ENCODE measurements at regions not wholly inside any gene's neighbourhood (a gene's known extent, or its start where the extent isn't known, plus 50 kb on each side); places are given as distances from the start of the nearest gene placed in this dataset.

DNA sequence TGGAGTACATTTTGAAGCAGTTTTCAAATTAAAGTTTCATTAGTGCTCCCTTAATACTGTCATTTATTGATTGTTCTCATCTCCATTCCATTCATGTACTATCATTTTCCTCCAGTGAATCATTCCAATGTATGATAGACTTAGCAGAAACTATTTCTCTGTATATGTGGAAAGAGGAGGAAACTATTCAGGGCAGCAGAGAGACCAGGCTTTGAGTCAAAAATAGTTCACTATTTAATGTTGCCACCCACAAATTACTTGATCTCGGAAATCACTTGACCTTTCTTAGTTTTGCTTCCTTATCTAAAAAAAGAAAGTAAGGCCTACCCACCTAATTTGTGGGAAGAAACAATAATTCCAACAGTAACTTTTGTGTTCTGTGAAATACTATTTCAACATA is 610.5 kb upstream of the ZNF385D start:
- no peaks in the 10 kb centered on the region for H3K9me2 ChIP-seq (ENCODE audit: low read depth, low read length)
- no peaks in the 10 kb centered on the region for H4K20me1 ChIP-seq (ENCODE audit: insufficient read depth, low read length)
- TF ChIP-seq EZH2 (IDR thresholded peaks at IDR 0.05; ENCODE audit: borderline replicate concordance, low read length), result no peak
- TF ChIP-seq, protein P1, sequence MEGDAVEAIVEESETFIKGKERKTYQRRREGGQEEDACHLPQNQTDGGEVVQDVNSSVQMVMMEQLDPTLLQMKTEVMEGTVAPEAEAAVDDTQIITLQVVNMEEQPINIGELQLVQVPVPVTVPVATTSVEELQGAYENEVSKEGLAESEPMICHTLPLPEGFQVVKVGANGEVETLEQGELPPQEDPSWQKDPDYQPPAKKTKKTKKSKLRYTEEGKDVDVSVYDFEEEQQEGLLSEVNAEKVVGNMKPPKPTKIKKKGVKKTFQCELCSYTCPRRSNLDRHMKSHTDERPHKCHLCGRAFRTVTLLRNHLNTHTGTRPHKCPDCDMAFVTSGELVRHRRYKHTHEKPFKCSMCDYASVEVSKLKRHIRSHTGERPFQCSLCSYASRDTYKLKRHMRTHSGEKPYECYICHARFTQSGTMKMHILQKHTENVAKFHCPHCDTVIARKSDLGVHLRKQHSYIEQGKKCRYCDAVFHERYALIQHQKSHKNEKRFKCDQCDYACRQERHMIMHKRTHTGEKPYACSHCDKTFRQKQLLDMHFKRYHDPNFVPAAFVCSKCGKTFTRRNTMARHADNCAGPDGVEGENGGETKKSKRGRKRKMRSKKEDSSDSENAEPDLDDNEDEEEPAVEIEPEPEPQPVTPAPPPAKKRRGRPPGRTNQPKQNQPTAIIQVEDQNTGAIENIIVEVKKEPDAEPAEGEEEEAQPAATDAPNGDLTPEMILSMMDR (IDR thresholded peaks at IDR 0.05; ENCODE audit: low read length), result no peak
- no peaks in the 10 kb centered on the region for H3K9me3 ChIP-seq (ENCODE audit: low read length)
- H3K4me2 ChIP-seq (ENCODE audit: low read length), result no peak overlapping the region
- no peak overlapping the region for H3K9ac ChIP-seq (ENCODE audit: low read length)
- H2AFZ ChIP-seq (ENCODE audit: low read length), result no peak overlapping the region
- H3K4me3 ChIP-seq (ENCODE audit: low read depth, low read length, poor library complexity, severe bottlenecking), result no peak overlapping the region
- no peaks in the 10 kb centered on the region for H3K4me1 ChIP-seq (ENCODE audit: insufficient read depth, low read length, severe bottlenecking)
- no peaks in the 10 kb centered on the region for H3F3A ChIP-seq (ENCODE audit: insufficient read depth, low read length)
- H3K36me3 ChIP-seq (ENCODE audit: insufficient read depth, low read length), result no peaks in the 10 kb centered on the region
- no peak overlapping the region for H3K27ac ChIP-seq (ENCODE audit: low read depth, low read length, poor library complexity, severe bottlenecking)
- no peaks in the 10 kb centered on the region for H3K27me3 ChIP-seq (ENCODE audit: insufficient read depth, low read length)
- no peaks in the 10 kb centered on the region for H3K79me2 ChIP-seq (ENCODE audit: insufficient read depth, low read length)

DNA sequence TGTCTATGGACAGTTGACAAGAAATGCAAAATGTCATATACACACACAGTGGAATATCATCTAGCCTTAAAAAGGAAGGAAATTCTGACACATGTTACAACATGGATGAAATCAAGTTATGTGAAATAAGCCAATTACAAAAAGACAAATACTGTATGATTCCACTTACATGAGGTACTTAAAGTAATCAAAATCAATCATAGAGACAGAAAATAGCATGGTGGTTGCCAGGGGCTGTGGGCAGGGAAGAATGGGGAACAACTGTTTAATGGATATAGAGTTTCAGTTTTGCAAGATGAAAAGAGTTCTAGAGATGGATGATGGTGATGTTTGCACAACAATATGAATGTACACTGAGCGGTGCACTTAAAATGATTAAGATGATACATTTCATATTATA is 613.8 kb upstream of the ZNF385D start:
- Histone ChIP-seq H2AFZ (ENCODE audit: low read length) (no peak overlapping the region), H3F3A (ENCODE audit: insufficient read depth, low read length) (no peaks in the 10 kb centered on the region), H3K79me2 (ENCODE audit: insufficient read depth, low read length) (no peaks in the 10 kb centered on the region), H3K4me3 (ENCODE audit: low read depth, low read length, poor library complexity, severe bottlenecking) (no peak overlapping the region), H3K9ac (ENCODE audit: low read length) (no peak overlapping the region), H3K27me3 (ENCODE audit: insufficient read depth, low read length) (no peaks in the 10 kb centered on the region), H4K20me1 (ENCODE audit: insufficient read depth, low read length) (no peaks in the 10 kb centered on the region), H3K36me3 (ENCODE audit: insufficient read depth, low read length) (no peaks in the 10 kb centered on the region), H3K9me3 (ENCODE audit: low read length) (no peaks in the 10 kb centered on the region), H3K9me2 (ENCODE audit: low read depth, low read length) (no peaks in the 10 kb centered on the region), H3K27ac (ENCODE audit: low read depth, low read length, poor library complexity, severe bottlenecking) (no peak overlapping the region), H3K4me1 (ENCODE audit: insufficient read depth, low read length, severe bottlenecking) (no peaks in the 10 kb centered on the region), H3K4me2 (ENCODE audit: low read length) (no peak overlapping the region)
- no peak for TF ChIP-seq EZH2 (IDR thresholded peaks at IDR 0.05; ENCODE audit: borderline replicate concordance, low read length)
- TF ChIP-seq, protein P1 (IDR thresholded peaks at IDR 0.05; ENCODE audit: low read length), result no peak

DNA sequence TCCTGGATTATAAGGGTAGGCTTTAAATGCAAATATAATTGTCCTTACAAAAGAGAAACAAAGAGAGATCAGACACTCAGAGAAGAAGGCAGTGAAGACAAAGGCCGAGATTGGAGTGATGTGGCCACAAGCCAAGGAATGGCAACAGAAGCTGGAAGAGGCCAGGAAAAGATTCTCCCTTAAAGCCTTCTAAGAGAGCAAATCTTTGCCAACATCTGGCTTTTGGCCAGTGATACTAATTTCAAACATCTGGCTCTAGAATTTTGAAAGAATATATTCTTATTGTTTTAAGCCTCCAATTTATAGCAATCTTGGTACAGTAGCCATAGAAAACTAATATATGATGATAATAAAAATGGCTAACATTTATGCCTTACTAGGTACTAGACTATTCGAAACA is 615.8 kb upstream of the ZNF385D start:
- Histone ChIP-seq H3K4me2 (ENCODE audit: low read length) (no peak overlapping the region), H3K27me3 (ENCODE audit: insufficient read depth, low read length) (no peaks in the 10 kb centered on the region), H3K9ac (ENCODE audit: low read length) (no peak overlapping the region), H2AFZ (ENCODE audit: low read length) (no peak overlapping the region), H3K9me2 (ENCODE audit: low read depth, low read length) (no peaks in the 10 kb centered on the region), H3F3A (ENCODE audit: insufficient read depth, low read length) (no peaks in the 10 kb centered on the region), H3K79me2 (ENCODE audit: insufficient read depth, low read length) (no peaks in the 10 kb centered on the region), H3K4me1 (ENCODE audit: insufficient read depth, low read length, severe bottlenecking) (no peaks in the 10 kb centered on the region), H4K20me1 (ENCODE audit: insufficient read depth, low read length) (no peaks in the 10 kb centered on the region), H3K9me3 (ENCODE audit: low read length) (no peaks in the 10 kb centered on the region), H3K27ac (ENCODE audit: low read depth, low read length, poor library complexity, severe bottlenecking) (no peak overlapping the region), H3K4me3 (ENCODE audit: low read depth, low read length, poor library complexity, severe bottlenecking) (no peak overlapping the region), H3K36me3 (ENCODE audit: insufficient read depth, low read length) (no peaks in the 10 kb centered on the region)
- TF ChIP-seq EZH2 (IDR thresholded peaks at IDR 0.05; ENCODE audit: borderline replicate concordance, low read length), result no peak
- TF ChIP-seq, protein P1 (IDR thresholded peaks at IDR 0.05; ENCODE audit: low read length), result no peak
